Keratinocyte (primary cell): ENCODE measurements at regions not wholly inside any gene's neighbourhood (a gene's known extent, or its start where the extent isn't known, plus 50 kb on each side); places are given as distances from the start of the nearest gene placed in this dataset.

Experiments used
- DNase-seq: peaks from one replicate; pipeline ENCODE4 v3.0.0-alpha.2; 2011; ENCODE audit warnings: low read depth, missing footprints, low spot score
- FAIRE-seq: peaks from 2 replicates; lab custom pipeline; 2011; peaks lifted over from hg19 to GRCh38; lab: Jason Lieb, UNC
- H2AFZ ChIP-seq: 2 replicates; pipeline ENCODE4 v1.6.0; 2012; ENCODE audit warnings: low read length, control low read depth, inconsistent platforms; ENCODE audit not compliant: control insufficient read depth
- H3K27ac ChIP-seq: 2 replicates; pipeline ENCODE4 v1.5.1; 2011; ENCODE audit warnings: low read length; ENCODE audit not compliant: control insufficient read depth, insufficient read depth
- H3K27me3 ChIP-seq: 3 replicates; pipeline ENCODE4 v1.6.0; 2011; ENCODE audit warnings: low read length; ENCODE audit not compliant: control insufficient read depth, insufficient read depth; ENCODE audit errors: extremely low read depth
- H3K36me3 ChIP-seq, 2 experiments: 2 replicates in 1 of 2; 3 replicates in 1 of 2; pipeline ENCODE4 v1.5.1; 2011; ENCODE audit warnings: low read length in 2 of 2, mild to moderate bottlenecking in 1 of 2; ENCODE audit not compliant: control insufficient read depth in 2 of 2, insufficient read depth in 2 of 2; ENCODE audit errors: extremely low read depth in 1 of 2
- H3K4me1 ChIP-seq: 3 replicates; pipeline ENCODE4 v1.5.1; 2011; ENCODE audit warnings: low read length; ENCODE audit not compliant: control insufficient read depth, insufficient read depth; ENCODE audit errors: extremely low read depth
- H3K4me2 ChIP-seq: 3 replicates; pipeline ENCODE4 v1.6.0; 2011; ENCODE audit warnings: low read depth, low read length; ENCODE audit not compliant: control insufficient read depth, insufficient read depth; ENCODE audit errors: extremely low read depth
- H3K4me3 ChIP-seq, 3 experiments: fragments of 200-600 bp in 1 of 3; sonication (generic) in 1 of 3; 2 replicates in 2 of 3; 3 replicates in 1 of 3; pipeline ENCODE4 v1.5.1; 2011 to 2016; ENCODE audit warnings: low read length in 3 of 3, mild to moderate bottlenecking in 3 of 3, control low read depth in 2 of 3, inconsistent platforms in 1 of 3, low read depth in 1 of 3, mixed read lengths in 1 of 3, mixed run types in 1 of 3, moderate library complexity in 1 of 3; ENCODE audit not compliant: control insufficient read depth in 2 of 3, insufficient read depth in 2 of 3; ENCODE audit errors: extremely low read depth in 1 of 3
- H3K79me2 ChIP-seq: 2 replicates; pipeline ENCODE4 v1.6.0; 2012; ENCODE audit warnings: low read length; ENCODE audit not compliant: control insufficient read depth, insufficient read depth
- H3K9ac ChIP-seq: 3 replicates; pipeline ENCODE4 v1.6.0; 2011; ENCODE audit warnings: low read length; ENCODE audit not compliant: control insufficient read depth, insufficient read depth; ENCODE audit errors: extremely low read depth
- H3K9me1 ChIP-seq: 3 replicates; pipeline ENCODE4 v1.6.0; 2011; ENCODE audit warnings: low read length; ENCODE audit not compliant: control insufficient read depth, insufficient read depth; ENCODE audit errors: extremely low read depth
- H3K9me3 ChIP-seq: 2 replicates; pipeline ENCODE4 v1.5.1; 2012; ENCODE audit warnings: low read depth, low read length; ENCODE audit not compliant: control insufficient read depth
- H4K20me1 ChIP-seq: 3 replicates; pipeline ENCODE4 v1.6.0; 2011; ENCODE audit warnings: low read length; ENCODE audit not compliant: control insufficient read depth, insufficient read depth; ENCODE audit errors: extremely low read depth
- CTCF ChIP-seq, 3 experiments: IDR thresholded peaks in 1 of 3; conservative IDR thresholded peaks in 1 of 3; optimal IDR thresholded peaks in 1 of 3; 2 replicates in 2 of 3; 3 replicates in 1 of 3; pipeline versions ENCODE3 to v1.5.1; 2011; ENCODE audit warnings: low read length in 3 of 3, mild to moderate bottlenecking in 3 of 3, moderate library complexity in 2 of 3, control low read depth in 1 of 3, inconsistent platforms in 1 of 3; ENCODE audit not compliant: insufficient read depth in 2 of 3; ENCODE audit errors: extremely low read depth in 1 of 3
- EZH2 ChIP-seq: IDR thresholded peaks from one replicate; pipeline ENCODE4 v1.6.1; 2012; ENCODE audit warnings: inconsistent platforms, mild to moderate bottlenecking, low read length, moderate library complexity
- dilution Hi-C: fragments of 300-500 bp; cut with MboI; formaldehyde crosslinking; loops from one replicate; pipeline ENCODE4 v1.7.0; 2020; ENCODE audit warnings: low sequenced_read_pairs; ENCODE audit not compliant: extremely low pct_ligation_motif_present

GRCh38 chr9:90960941-90961340 lies 159.3 kb downstream of the SYK start:
- Histone ChIP-seq H4K20me1 (no peaks in the 10 kb centered on the region), H3K4me1 (peaks cover 16% of the 10 kb centered on the region), H2AFZ (no peak overlapping the region), H3K79me2 (no peaks in the 10 kb centered on the region), H3K9me1 (no peaks in the 10 kb centered on the region), H3K9me3 (no peaks in the 10 kb centered on the region), H3K4me2 (no peak overlapping the region), H3K36me3 (no peaks in the 10 kb centered on the region), H3K27me3 (no peaks in the 10 kb centered on the region), H3K27ac (no peak overlapping the region), H3K4me3 (no peak overlapping the region), H3K9ac (no peak overlapping the region)
- TF ChIP-seq EZH2 (no peak), CTCF (optimal IDR thresholded peaks at IDR 0.05 in 1 of 3, IDR thresholded peaks at IDR 0.05 in 1 of 3, conservative IDR thresholded peaks at IDR 0.05 in 1 of 3; ENCODE audit: extremely low read depth in 1 of 3, insufficient read depth in 2 of 3, low read length in 3 of 3) (no peak)
- DNase-seq: no peak
- dilution Hi-C loops: no loop called here
- no peak for FAIRE-seq

GRCh38 chr9:90961375-90961774 lies 159.8 kb downstream of the SYK start:
- Histone ChIP-seq H3K4me1 (peaks cover 16% of the 10 kb centered on the region), H3K9me3 (no peaks in the 10 kb centered on the region), H3K79me2 (no peaks in the 10 kb centered on the region), H3K36me3 (no peaks in the 10 kb centered on the region), H3K27me3 (no peaks in the 10 kb centered on the region), H4K20me1 (no peaks in the 10 kb centered on the region), H3K27ac (no peak overlapping the region), H3K4me3 (no peak overlapping the region), H3K9ac (no peak overlapping the region), H2AFZ (no peak overlapping the region), H3K9me1 (no peaks in the 10 kb centered on the region), H3K4me2 (no peak overlapping the region)
- TF ChIP-seq CTCF (optimal IDR thresholded peaks at IDR 0.05 in 1 of 3, IDR thresholded peaks at IDR 0.05 in 1 of 3, conservative IDR thresholded peaks at IDR 0.05 in 1 of 3; ENCODE audit: extremely low read depth in 1 of 3, insufficient read depth in 2 of 3, low read length in 3 of 3) (no peak), EZH2 (no peak)
- no peak for DNase-seq
- peak; percentile 65 for FAIRE-seq
- dilution Hi-C loops: no loop called here
